ENCODE measurements at regions not wholly inside any gene's neighbourhood (a gene's known extent, or its start where the extent isn't known, plus 50 kb on each side); places are given as distances from the start of the nearest gene placed in this dataset.

- TF ChIP-seq CTCF (conservative IDR thresholded peaks at IDR 0.05; ENCODE audit: low read length) (no peak), EZH2phosphoT487 (IDR thresholded peaks at IDR 0.05; ENCODE audit: borderline replicate concordance) (no peak)
Observed at GRCh38 chr10:121245754-121246153, 352.5 kb downstream of the FGFR2 start.
